ENCODE measurements at regions not wholly inside any gene's neighbourhood (a gene's known extent, or its start where the extent isn't known, plus 50 kb on each side); places are given as distances from the start of the nearest gene placed in this dataset.
"Not testable (repeated sequence)": the region's sequence is repeated elsewhere in the genome, so short reads cannot be mapped to it uniquely, and the experiment has no call there.

- Mint-ChIP-seq H3K9me3 (peaks cover 4% of the 10 kb centered on the region), H3K36me3 (ENCODE audit: low read depth) (no peaks in the 10 kb centered on the region), H3K4me1 (ENCODE audit: low read depth) (no peaks in the 10 kb centered on the region), H3K27me3 (no peaks in the 10 kb centered on the region), H3K4me3 (no peak overlapping the region), H3K27ac (no peak overlapping the region)
- ATAC-seq (no peak), DNase-seq (no peak)
- intact Hi-C loops (cut with micrococcal nuclease), result no loop called here
- CTCF ChIA-PET, result no interaction called here
- no peak for TF ChIP-seq CTCF (IDR thresholded peaks at IDR 0.05)
- POLR2A ChIA-PET, result no interaction called here
Measured at GRCh38 chr14:27727251-27727770, 1039.3 kb upstream of the FOXG1 start.

- CTCF ChIA-PET, result no interaction called here
- H3K9me3 Mint-ChIP-seq, result peaks cover 2% of the 10 kb centered on the region
- ATAC-seq (no peak), DNase-seq (no peak)
- no peak overlapping the region for H3K27ac Mint-ChIP-seq
- TF ChIP-seq CTCF (IDR thresholded peaks at IDR 0.05), result no peak
- POLR2A ChIA-PET, result no interaction called here
- no peaks in the 10 kb centered on the region for H3K27me3 Mint-ChIP-seq
- H3K36me3 Mint-ChIP-seq (ENCODE audit: low read depth), result no peaks in the 10 kb centered on the region
- intact Hi-C loops (cut with micrococcal nuclease), result no loop called here
- no peak overlapping the region for H3K4me3 Mint-ChIP-seq
- H3K4me1 Mint-ChIP-seq (ENCODE audit: low read depth), result no peaks in the 10 kb centered on the region
Measured at GRCh38 chr14:27730204-27730603, 1036.4 kb upstream of the FOXG1 start.

GRCh38 chr14:27739657-27740156 is 1026.9 kb upstream of the FOXG1 start:
- intact Hi-C loops (cut with micrococcal nuclease), result no loop called here
- no peak for TF ChIP-seq CTCF (IDR thresholded peaks at IDR 0.05)
- Mint-ChIP-seq H3K36me3 (ENCODE audit: low read depth) (no peaks in the 10 kb centered on the region), H3K27me3 (no peaks in the 10 kb centered on the region), H3K9me3 (peaks cover 16% of the 10 kb centered on the region), H3K4me1 (ENCODE audit: low read depth) (no peaks in the 10 kb centered on the region), H3K4me3 (no peak overlapping the region), H3K27ac (no peak overlapping the region)
- ChIA-PET CTCF (no interaction called here), POLR2A (no interaction called here)
- ATAC-seq (no peak), DNase-seq (no peak)

GRCh38 chr14:27750114-27750513 is 1016.5 kb upstream of the FOXG1 start:
- Mint-ChIP-seq H3K36me3 (ENCODE audit: low read depth) (no peaks in the 10 kb centered on the region), H3K27ac (no peak overlapping the region), H3K4me3 (no peak overlapping the region), H3K9me3 (peaks cover 2% of the 10 kb centered on the region), H3K4me1 (ENCODE audit: low read depth) (no peaks in the 10 kb centered on the region), H3K27me3 (no peaks in the 10 kb centered on the region)
- ChIA-PET CTCF (no interaction called here), POLR2A (no interaction called here)
- intact Hi-C loops (cut with micrococcal nuclease), result no loop called here
- no peak for TF ChIP-seq CTCF (IDR thresholded peaks at IDR 0.05)
- ATAC-seq (no peak), DNase-seq (no peak)

GRCh38 chr14:27757642-27758041 is 1008.9 kb upstream of the FOXG1 start:
- intact Hi-C loops (cut with micrococcal nuclease); H3K27ac Mint-ChIP-seq; H3K4me3 Mint-ChIP-seq; POLR2A ChIA-PET; ATAC-seq; DNase-seq; CTCF ChIA-PET; H3K4me1 Mint-ChIP-seq (ENCODE audit: low read depth); H3K27me3 Mint-ChIP-seq; H3K36me3 Mint-ChIP-seq (ENCODE audit: low read depth): not testable (repeated sequence)
- peaks cover 11% of the 10 kb centered on the region for H3K9me3 Mint-ChIP-seq

GRCh38 chr14:27760367-27760766 is 1006.2 kb upstream of the FOXG1 start:
- H3K4me1 Mint-ChIP-seq (ENCODE audit: low read depth); POLR2A ChIA-PET; H3K4me3 Mint-ChIP-seq; CTCF ChIA-PET; H3K36me3 Mint-ChIP-seq (ENCODE audit: low read depth); H3K27me3 Mint-ChIP-seq; H3K27ac Mint-ChIP-seq; intact Hi-C loops (cut with micrococcal nuclease); ATAC-seq; DNase-seq: not testable (repeated sequence)
- peaks cover 21% of the 10 kb centered on the region for H3K9me3 Mint-ChIP-seq

GRCh38 chr14:27799066-27800028 is 967.2 kb upstream of the FOXG1 start:
- intact Hi-C loops (cut with micrococcal nuclease); H3K4me1 Mint-ChIP-seq (ENCODE audit: low read depth); H3K4me3 Mint-ChIP-seq; ATAC-seq; DNase-seq; CTCF ChIA-PET; H3K27ac Mint-ChIP-seq; POLR2A ChIA-PET; H3K36me3 Mint-ChIP-seq (ENCODE audit: low read depth); H3K27me3 Mint-ChIP-seq: not testable (repeated sequence)
- peaks cover 11% of the 10 kb centered on the region for H3K9me3 Mint-ChIP-seq

GRCh38 chr14:27817746-27818430 is 948.7 kb upstream of the FOXG1 start:
- H3K27ac Mint-ChIP-seq; intact Hi-C loops (cut with micrococcal nuclease); H3K4me1 Mint-ChIP-seq (ENCODE audit: low read depth); H3K27me3 Mint-ChIP-seq; ATAC-seq; H3K4me3 Mint-ChIP-seq; CTCF ChIA-PET; H3K36me3 Mint-ChIP-seq (ENCODE audit: low read depth); POLR2A ChIA-PET; DNase-seq: not testable (repeated sequence)
- H3K9me3 Mint-ChIP-seq, result peaks cover 10% of the 10 kb centered on the region

Data from activated CD8-positive, alpha-beta T cell treated with anti-CD3 and anti-CD28 coated beads for 36 hours (primary cell).